Effector CD8-positive, alpha-beta T cell (primary cell): ENCODE measurements at regions not wholly inside any gene's neighbourhood (a gene's known extent, or its start where the extent isn't known, plus 50 kb on each side); places are given as distances from the start of the nearest gene placed in this dataset.
A peak's percentile ranks its signal among the peaks of the same experiment; 100 is the strongest.

Experiments
- DNase-seq: peaks from one replicate; lab custom pipeline; 2025; lab: John Stamatoyannopoulos, UW

DNA sequence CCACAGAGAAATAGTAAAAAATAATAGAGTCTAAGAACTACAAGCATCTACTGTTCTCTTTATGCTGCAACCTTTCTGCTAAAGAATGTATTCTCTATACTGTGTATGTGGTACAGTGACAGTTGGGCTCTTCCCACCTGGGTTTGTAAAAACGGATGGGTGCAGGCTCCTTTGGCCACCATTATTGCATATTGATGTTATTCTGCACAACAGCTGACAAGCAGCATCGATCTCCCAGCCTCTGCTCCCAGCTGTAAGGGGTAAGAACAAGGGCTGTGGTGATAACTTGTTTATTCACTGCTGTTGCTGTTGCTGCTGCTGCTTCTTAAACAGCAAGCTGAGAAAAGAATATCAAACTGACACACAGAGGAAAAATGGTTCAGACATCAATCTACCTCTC lies 56.1 kb downstream of the KCNRG start:
- DNase-seq: no peak

DNA sequence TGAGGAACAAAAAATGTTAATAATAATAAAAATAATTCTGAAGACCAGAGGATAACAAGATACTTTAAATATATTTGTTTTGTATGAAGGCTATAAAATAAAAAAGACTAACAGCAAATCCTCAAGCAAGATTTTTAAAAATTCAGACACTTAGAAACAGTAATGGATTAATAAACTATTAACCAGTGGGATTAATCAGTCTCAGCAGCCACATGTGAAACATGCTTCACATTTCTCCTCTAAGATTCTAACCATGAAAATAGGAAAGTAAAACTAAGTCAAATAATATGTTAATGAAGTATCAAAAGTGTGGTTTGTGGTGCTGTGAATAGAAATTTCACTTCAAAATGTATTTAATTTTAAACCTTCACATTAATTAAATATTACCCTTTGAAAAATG lies 57.4 kb downstream of the KCNRG start:
- DNase-seq: no peak

DNA sequence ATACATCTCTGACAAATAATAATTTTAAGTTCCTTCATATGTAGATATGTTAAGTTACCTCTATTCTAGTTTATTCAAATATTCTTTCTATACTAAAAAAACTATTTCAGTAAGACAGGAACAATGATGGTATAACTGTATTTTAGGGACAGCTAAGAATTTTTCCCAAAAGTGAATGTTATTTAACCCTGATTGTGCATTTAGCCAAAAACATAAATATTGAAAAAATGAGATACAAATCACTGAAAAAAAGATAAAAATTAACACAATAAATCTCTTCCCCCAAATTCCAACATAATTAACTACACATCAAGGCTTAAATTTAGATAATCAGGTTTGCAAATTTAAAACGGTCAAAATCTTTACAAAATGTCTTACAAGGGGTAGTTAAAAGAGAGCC lies 58.1 kb downstream of the KCNRG start:
- no peak for DNase-seq

DNA sequence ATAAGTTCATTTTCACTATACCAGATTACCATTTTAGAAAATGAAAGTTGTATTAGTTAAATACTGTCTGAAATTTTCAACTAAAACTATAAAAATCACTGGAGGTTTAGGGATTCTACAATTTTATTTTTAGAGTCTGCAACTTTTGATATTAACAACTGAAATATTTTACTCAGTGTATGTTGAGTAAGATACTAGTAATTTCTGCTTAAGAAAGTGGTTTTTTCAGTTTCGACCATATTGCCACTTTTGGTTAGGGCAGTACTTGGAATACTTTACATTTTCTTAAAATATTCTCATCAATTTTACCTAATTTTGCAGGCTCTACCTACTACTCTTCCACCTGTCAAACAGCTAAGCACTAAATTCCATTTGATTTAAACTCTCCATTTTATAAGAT lies 59.6 kb downstream of the KCNRG start:
- no peak for DNase-seq

DNA sequence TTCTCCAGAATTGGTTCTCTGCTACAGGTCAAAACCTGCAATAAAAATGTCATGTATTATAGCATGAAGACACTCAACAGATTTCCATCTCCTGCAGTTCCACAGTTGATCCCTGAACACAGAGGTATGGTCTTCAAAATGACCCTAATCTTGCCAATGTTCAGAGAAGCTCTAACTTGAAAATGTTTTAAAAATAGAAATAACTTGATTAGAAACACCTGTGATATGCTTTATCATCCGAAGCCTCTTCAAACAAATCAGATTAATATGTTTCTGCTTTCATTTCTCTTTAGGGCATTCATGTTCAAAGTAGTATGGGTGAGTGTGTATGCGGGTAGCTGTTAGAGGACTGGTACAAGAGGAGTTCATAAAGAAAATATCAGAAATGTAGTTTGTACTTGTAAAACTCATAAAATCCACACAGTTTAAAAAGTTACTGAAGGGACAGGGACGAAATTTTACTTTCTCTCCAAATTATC lies 60.4 kb downstream of the KCNRG start:
- DNase-seq: no peak

DNA sequence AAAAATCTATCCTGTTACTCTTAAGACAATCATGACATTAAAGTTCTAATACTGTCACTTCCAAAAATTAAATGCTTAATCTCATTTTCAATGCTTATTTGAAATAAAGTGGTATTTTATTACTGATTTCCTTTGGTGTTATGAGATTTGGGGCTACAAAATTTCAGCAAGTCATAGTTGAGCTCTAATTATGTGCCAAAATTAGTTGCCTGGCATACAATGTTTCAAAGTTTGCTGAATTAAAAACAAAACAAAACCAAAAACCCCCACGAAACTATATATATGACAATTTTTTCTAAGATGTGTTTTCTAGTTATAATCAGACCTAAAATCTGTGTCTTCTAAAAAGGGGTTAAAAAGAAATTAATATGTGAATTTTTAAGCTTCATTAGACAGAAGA lies 62.2 kb downstream of the KCNRG start:
- no peak for DNase-seq

DNA sequence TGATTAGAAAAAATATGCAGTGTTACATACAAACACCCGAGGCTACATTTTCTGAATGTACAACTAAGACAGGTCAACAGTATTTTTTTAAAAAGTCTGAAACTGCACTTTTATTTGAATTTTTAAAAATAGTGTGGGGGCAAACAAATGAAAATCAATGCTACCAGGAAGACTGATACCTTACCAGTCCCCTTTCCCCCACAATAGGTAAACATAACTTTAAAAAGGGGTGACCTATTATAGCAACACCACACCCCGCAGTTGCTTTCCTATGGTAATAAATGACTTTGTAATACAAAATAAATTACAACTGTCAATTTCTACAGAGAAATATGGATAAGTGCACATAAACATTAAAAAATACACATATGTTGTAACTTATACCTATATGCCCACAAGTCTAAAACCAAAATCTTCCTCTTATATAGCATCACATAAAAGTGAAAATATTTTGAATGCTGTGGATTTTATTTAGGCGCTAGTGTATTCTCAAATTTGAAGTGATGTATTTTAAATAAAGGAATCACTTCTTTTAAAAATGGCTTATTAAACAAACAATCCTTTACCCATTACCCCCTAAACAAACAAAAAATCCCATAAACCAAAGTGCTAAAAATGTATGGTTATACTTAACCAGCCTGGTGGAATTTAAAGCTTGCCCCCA lies 63.1 kb downstream of the KCNRG start:
- no peak for DNase-seq

DNA sequence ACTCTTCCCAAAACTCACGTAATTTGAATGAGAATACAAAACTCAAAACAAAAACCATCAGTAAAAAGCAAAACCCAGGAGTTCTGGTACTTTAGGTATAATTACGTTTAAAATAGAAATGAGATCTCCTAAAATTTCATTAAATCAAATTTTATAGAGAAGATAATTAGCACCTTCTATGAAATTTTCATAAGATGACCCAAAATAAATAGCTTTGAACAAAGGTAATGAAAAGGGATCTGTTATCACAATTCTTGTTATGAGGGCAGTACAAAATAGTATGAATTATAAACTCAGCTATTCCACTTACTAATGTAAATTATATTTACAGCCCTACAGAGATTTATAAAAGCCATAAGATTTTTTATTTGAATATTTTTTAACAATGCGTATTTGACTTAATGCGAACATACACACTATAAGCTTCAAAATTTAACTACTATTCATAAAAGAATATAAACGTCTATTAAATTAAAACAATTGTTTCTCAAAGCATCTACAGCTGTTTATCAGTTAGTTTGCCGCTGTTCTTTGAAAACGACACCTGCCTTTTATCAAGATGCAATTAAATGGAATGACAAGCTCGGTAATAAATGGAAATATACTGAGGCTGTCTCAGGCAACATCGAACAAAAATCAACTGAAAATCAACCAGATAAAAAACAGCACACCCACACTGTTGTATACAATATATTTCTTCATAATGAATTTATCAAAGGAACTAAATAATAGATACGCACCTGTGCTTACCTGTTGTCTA lies 63.8 kb downstream of the KCNRG start:
- DNase-seq: no peak

DNA sequence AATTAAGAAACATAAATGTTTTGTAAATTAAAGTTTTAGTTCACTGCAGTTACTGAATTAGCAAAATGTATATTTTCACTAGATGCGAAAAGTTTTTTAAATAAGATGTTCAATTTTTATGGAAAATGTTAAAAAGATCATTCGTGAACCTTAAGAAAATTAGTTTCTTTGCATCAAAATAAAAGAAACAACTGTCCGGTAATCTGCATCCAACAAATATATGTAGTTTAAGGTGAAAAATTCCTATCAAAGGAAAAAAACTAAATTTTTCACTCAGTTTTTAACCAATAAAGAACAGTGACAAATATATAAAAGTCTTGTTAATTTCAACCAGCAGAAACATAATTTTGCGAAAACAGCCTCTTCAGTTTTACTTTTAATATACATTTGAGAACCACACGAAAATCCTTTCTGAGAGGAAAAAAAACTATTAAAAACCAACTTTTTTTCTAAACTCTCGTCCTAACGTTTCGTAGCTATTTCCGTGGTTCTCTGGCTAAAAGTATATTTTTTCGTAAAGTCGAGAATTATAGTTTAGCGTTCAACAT lies 64.5 kb downstream of the KCNRG start:
- DNase-seq: no peak

DNA sequence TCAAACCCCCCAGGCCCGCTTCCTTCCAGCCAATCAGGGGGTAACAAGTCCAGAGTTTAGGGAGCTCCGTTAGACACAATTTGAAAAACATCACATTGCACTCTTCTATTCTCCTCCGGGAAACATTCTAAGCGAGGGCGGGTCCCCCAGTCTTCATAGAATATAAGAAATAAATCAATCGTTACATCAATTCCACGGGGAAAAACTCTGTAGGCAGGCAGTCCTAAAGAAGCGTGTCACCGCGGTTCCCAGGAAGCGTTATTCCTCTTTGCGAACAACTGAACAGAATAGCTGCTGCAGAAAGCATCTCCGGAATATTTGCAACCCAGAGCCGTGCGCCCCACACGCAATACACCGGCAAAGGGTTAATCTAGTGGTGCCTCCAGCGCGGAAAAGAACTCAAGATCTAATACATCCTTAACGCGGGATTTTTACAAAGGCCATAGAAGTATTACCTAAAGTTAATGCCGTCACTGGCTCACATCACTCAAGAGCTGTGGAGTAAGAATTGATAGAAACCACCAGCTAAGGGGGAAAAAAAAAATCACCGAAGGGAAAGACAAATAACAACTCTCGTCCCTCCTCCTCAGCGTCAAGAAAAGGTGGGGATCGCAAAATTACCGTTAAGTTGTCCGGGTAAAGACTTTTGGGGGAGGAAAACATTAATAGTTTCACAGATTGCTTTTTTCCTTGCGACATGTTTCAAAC lies 65.1 kb downstream of the KCNRG start:
- DNase-seq: no peak

DNA sequence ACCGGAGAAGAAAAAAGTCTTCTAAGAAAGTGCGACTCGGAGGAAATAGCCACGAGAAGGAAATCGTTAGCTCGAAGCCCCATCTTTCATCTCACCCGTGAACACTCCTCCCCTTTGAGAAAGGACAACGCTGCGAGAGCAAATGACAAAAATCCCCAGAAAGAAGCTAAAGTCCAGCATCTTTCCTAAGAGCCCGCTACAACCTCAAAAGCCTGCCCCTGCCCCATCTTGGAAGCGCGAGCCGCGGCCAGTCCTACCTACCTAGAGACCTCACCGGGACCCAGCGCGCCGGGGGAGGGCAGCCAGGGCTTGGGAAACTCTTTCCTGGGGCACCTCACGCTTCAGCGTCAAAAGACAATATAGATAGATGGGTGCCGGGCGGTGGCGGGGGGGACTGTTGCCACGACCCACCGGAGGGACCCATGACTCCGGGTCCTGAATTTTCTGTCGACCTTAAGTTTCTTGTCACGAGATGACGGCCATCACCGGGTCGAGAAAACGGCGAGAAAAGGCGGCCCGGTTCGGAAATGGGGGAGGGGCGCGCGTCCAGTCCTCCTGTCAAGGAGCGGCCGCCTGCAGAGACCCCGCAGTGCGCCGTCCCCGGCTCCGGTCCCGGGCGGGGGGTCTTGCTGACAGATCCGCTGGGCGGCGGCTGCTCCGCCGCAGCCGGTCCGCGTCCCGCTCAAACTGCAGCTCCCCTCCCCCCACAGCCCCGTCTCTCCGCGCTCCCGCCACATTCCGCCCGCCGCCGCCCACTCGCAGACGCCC lies 65.9 kb downstream of the KCNRG start:
- DNase-seq: no peak

DNA sequence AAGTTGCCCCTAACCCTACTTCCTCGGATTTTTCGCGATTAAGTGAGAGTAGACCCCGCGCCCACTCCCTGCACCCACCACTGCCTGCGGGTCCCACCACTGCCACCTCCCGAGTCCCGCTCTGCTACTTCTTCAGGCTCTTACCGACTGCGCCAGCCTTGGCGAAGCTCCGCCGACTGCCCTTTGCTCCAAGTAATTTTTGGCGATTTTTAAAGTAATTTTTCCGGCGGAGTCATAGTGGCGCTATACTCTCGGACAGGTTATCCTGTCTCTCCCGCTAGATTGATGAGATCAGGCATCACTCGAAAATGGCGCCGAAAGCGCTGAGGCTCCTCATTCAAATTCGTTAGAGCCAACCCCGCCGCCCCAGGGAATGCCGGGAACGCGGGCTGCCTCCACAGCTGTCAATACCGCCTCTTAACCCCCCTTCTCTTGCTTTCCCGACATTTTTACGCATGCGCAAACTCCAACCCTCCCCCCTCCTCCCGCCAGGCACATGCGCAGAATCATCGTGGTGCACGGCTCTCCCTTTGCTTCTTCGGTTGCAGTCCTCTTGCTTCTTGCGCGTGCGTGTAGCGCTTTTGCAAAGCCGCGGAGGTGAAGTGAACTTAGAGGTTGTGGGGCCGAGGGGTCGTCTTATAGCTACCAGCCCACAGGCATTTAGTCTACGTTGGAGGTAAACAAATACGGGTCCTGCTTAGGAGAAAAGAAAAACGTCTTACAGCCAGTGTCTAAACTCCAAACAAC lies 66.6 kb downstream of the KCNRG start:
- DNase-seq: peak; percentile 97

DNA sequence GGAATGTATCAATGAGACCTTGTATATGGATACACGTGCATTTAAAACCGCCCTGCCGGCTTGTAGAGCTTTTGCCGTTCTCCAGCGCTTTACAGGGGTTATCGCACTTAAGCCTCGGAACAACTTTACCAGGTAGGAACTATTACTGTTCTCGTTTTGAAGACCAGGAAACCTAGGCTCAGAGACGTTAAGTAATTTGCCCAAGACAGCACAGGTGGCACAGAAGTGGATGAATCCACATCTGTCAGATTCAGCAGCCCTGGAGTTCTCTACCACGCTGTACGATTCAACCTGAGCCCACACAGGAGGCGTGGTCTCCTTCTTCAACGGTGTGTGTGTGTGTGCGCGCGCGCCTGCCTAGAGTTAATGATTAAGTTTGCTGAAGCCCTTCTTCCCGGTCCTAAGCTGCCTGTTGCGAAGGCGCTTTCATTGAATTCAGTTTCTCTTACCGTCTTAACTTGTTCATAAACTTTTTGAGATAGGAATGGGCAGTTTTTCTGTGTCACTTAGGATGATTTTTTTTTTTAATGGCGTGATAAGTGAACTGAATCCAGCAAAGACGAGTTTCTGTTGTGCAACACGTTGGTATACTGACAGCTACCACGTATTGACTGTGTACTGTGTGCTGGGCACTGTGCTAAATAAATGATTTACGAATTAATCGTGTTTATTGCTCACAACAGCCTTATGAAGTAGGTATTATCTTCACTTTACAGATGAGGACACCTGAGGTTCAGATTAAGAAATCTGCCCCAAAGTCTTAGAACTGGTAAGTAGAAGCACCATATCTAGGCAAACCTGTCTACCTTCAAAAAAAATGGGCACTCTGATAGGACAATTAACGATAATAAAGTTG lies 67.4 kb downstream of the KCNRG start:
- peak; percentile 58 for DNase-seq

DNA sequence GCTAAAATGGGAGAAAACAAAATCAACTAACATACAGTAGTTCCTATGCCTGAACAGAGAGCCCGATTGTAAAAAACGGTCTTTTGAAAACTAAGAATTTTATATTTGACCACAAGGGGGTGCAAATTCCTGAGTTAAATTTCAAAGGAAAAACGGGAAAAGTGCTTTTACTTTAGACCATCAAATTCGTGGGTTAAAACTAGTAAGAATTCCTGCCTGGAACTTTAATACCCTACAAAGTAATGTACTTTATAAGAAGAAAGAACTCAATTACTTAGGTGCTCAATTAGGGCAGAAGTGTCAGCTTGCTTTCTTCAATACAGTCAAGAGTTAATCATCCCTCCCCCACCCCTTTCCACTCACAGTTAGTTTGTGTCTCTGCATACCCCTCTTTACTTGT lies 69.8 kb downstream of the KCNRG start:
- DNase-seq: no peak

DNA sequence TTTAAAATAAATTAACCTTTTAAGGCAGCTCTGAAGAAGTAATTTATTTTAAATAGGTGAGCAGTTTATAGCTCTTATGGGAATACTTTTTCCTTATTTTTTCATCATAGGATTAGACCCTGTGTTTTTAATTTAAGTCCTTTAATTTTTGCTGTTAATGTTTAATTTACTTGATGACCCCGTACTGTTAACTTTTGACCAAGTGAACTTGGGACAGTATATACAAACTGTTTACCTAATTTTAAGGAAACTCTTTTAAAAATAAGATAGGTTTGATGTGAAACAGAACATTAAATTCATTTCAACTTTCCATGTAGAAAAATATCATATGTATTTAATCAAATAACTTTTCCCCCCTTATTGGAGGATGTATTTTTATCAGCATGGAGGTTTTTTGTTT lies 74.4 kb downstream of the KCNRG start:
- DNase-seq: no peak

DNA sequence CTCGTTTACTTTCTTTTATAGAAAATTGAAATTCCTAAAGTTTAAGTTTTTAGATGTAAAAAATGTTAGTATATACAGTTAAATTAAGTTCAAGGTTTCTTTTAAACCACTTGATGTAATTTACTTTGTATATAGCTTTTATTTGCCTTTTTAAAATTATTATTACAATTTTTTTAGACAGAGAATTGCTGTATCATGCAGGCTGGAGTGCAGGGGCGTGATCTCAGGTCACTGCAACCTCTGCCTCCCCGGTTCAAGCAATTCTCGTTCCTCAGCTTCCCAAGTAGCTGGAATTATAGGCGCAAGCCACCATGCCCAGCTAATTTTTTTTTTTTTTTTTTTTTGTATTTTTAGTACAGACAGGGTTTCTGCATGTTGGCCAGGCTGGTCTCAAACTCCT lies 75.0 kb downstream of the KCNRG start:
- DNase-seq: no peak

DNA sequence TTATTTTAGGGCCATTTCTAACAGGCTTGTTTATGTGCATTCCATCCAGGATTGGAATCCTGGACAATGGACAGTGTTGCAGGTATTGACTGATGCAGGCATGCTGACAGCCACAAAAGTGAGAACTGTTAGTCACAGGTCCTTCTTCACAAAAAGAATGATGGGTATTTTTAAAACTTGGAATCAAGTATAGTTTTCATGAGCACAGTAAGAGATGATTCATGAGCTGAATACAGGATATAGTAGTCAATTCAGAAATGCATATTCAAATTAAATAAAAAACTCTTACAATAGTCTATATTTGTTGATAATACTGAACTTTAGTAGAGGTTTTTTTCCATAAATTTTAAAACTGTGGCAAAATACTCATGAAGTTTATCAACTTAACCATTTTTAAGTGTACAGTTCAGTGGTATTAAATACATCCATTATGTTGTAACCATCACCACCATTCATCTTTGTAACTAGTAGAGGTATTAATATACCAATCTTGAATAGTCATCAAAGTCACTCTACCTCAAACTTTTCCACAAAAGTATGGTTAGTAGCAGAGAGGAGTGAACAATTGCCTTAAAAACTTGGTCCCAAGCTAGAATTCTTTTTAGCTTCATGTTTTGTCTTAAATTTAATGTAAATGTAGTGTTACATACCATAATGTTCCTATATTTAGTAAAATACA lies 79.5 kb downstream of the KCNRG start:
- DNase-seq: no peak

DNA sequence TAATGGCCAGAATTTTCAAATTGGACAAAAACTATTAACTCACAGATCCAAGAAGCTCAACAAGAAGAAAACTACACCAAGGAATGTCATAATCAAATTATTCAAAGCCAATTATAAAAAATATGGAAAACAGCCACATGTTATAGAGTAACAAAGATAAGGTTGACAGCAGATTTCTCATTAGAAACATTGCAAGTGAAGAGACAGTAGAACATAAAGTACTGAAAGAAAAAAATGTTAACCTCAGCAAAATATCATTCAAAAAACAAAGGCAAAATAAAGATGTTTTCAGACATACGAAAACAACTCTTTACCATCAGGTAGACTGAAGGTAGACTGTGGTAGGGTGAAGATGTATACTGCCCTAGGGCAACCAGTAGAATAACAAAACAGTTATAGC lies 83.4 kb downstream of the KCNRG start:
- no peak for DNase-seq

DNA sequence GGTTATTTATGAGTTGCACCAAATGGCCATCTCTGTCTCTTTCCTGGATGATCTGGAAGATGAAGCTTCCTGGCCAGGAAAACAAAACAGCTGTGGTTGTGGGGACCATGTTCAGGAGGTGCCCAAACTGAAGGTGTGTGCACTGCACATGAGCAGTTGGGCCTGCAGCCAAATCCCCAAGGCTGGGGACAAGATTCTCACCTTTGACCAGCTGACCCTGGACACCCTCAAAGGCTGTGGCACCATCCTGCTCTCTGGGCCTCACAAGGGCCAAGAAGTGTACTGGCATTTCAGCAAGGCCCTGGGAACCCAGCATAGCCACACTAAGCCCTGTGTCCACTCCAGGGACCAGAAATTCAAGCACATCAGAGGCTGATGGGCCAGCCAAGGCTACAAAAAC lies 84.2 kb downstream of the KCNRG start:
- DNase-seq: no peak

DNA sequence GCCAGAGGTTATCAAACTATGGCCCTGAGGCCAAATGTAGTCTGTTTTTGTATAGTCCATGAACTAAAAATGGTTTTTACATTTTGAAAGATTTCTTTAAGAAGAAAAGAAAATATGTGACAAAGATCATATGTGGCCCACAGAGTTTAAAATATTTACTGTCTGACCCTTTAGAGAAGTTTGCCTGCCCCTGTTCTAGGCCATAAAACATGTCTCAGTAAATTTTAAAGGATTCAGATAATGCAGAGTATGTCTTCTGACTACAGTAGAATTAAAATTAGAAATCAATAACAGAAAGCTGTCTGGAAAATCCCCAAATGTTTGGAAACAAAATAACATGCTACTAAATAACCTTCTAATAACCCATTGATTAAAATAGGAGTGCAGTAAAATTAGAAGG lies 86.3 kb downstream of the KCNRG start:
- no peak for DNase-seq
